ENCODE measurements at regions not wholly inside any gene's neighbourhood (a gene's known extent, or its start where the extent isn't known, plus 50 kb on each side); places are given as distances from the start of the nearest gene placed in this dataset.

GRCh38 chr13:75931116-75931515 is 295.0 kb downstream of the LMO7 start:
- TF ChIP-seq CTCF (IDR thresholded peaks at IDR 0.05; ENCODE audit: low read depth, low read length) (no peak), EZH2phosphoT487 (IDR thresholded peaks at IDR 0.05; ENCODE audit: low read depth) (no peak)
